Endothelial cell of umbilical vein (primary cell): ENCODE measurements at regions not wholly inside any gene's neighbourhood (a gene's known extent, or its start where the extent isn't known, plus 50 kb on each side); places are given as distances from the start of the nearest gene placed in this dataset.

Source experiments
- BruUV-seq: library from RNA; stranded (reverse); fragments of 400-500 nt; replicated peaks from 2 replicates; lab custom pipeline; 2021; lab: Mats Ljungman, UMichigan
- CTCF ChIA-PET: fragments of 300-600, 350-600 bp; sonication (Branson Sonifier 250); formaldehyde crosslinking; loops from one replicate; lab custom pipeline; 2021; ENCODE audit warnings: antibody characterized with exemption, inconsistent platforms; lab: Charles Lee
- POLR2A ChIA-PET: fragments of 300-600, 350-600 bp; sonication (Branson Sonifier 250); formaldehyde crosslinking; loops from one replicate; lab custom pipeline; 2021; ENCODE audit warnings: antibody characterized with exemption, inconsistent platforms; lab: Charles Lee
- DNase-seq: peaks from one replicate; pipeline ENCODE4 v3.0.0-alpha.2; 2011; ENCODE audit warnings: low read depth, low spot score
- FAIRE-seq: peaks from 2 replicates; lab custom pipeline; 2011; peaks lifted over from hg19 to GRCh38; lab: Jason Lieb, UNC
- H2AFZ ChIP-seq: 2 replicates; pipeline ENCODE4 v1.6.0; 2012; ENCODE audit warnings: low read depth, low read length, control low read depth, inconsistent platforms
- H3K27ac ChIP-seq: 2 replicates; pipeline ENCODE4 v1.5.1; 2011; ENCODE audit warnings: low read depth, mild to moderate bottlenecking, control low read depth, low read length, moderate library complexity; ENCODE audit not compliant: insufficient read depth
- H3K27me3 ChIP-seq, 2 experiments: 2 replicates each; pipeline versions ENCODE4 v1.6.0 to v1.6.1; 2011; ENCODE audit warnings: low read length in 2 of 2, mixed read lengths in 1 of 2; ENCODE audit not compliant: control insufficient read depth in 2 of 2, insufficient read depth in 2 of 2
- H3K36me3 ChIP-seq, 2 experiments: 2 replicates in 1 of 2; 3 replicates in 1 of 2; pipeline ENCODE4 v1.5.1; 2011; ENCODE audit warnings: low read length in 2 of 2, mild to moderate bottlenecking in 1 of 2, moderate library complexity in 1 of 2; ENCODE audit not compliant: control insufficient read depth in 2 of 2, insufficient read depth in 2 of 2; ENCODE audit errors: extremely low read depth in 1 of 2
- H3K4me1 ChIP-seq: 3 replicates; pipeline ENCODE4 v1.5.1; 2011; ENCODE audit warnings: mild to moderate bottlenecking, low read length; ENCODE audit not compliant: control insufficient read depth, insufficient read depth; ENCODE audit errors: extremely low read depth
- H3K4me2 ChIP-seq: 2 replicates; pipeline ENCODE4 v1.6.1; 2011; ENCODE audit warnings: low read length, control low read depth, mixed read lengths; ENCODE audit not compliant: insufficient read depth
- H3K4me3 ChIP-seq, 3 experiments: fragments of 200-600 bp in 1 of 3; sonication (generic), shearing (Covaris generic) in 1 of 3; replicated peaks in 1 of 3; 2 replicates each; pipeline ENCODE4 v1.5.1; 2011 to 2016; ENCODE audit warnings: control low read depth in 3 of 3, low read length in 3 of 3, mild to moderate bottlenecking in 2 of 3, inconsistent platforms in 1 of 3, low read depth in 1 of 3, moderate library complexity in 1 of 3; ENCODE audit not compliant: insufficient read depth in 1 of 3
- H3K79me2 ChIP-seq: 2 replicates; pipeline ENCODE4 v1.6.0; 2012; ENCODE audit warnings: low read length, inconsistent platforms; ENCODE audit not compliant: control insufficient read depth, insufficient read depth
- H3K9ac ChIP-seq: replicated peaks from 2 replicates; pipeline ENCODE3; 2011; ENCODE audit warnings: low read length, control low read depth; ENCODE audit not compliant: insufficient read depth; ENCODE audit errors: extremely low read depth
- H3K9me1 ChIP-seq: replicated peaks from 3 replicates; pipeline ENCODE4 v1.6.0; 2011; ENCODE audit warnings: mild to moderate bottlenecking, low read length; ENCODE audit not compliant: control insufficient read depth, insufficient read depth; ENCODE audit errors: extremely low read depth
- H3K9me3 ChIP-seq: replicated peaks from 2 replicates; pipeline ENCODE4 v1.5.1; 2012; ENCODE audit warnings: low read length, inconsistent platforms; ENCODE audit not compliant: control insufficient read depth, insufficient read depth
- H4K20me1 ChIP-seq: replicated peaks from 2 replicates; pipeline ENCODE3; 2011; ENCODE audit warnings: mild to moderate bottlenecking, low read length; ENCODE audit not compliant: control insufficient read depth, insufficient read depth; ENCODE audit errors: extremely low read depth
- GATA2 ChIP-seq: IDR thresholded peaks from 2 replicates; pipeline ENCODE4 v1.7.0; 2011; ENCODE audit warnings: low read depth, mild to moderate bottlenecking, moderate library complexity, mixed read lengths, low read length; ENCODE audit not compliant: insufficient read length, insufficient read depth
- MYC ChIP-seq: IDR thresholded peaks from one replicate; pipeline ENCODE4 v1.6.1; 2011; ENCODE audit warnings: mild to moderate bottlenecking, low read depth, low read length
- POLR2AphosphoS5 ChIP-seq: IDR thresholded peaks from 2 replicates; pipeline ENCODE4 v1.6.1; 2012; ENCODE audit warnings: low read depth, mild to moderate bottlenecking, control low read depth, low read length, moderate library complexity; ENCODE audit not compliant: insufficient read depth
- dilution Hi-C: fragments of 300-500 bp; cut with MboI; formaldehyde crosslinking; loops from one replicate; pipeline ENCODE4 v1.15.0; 2019; ENCODE audit warnings: low sequenced_read_pairs; ENCODE audit not compliant: extremely low pct_ligation_motif_present
- intact Hi-C: fragments of 100-400 bp; cut with micrococcal nuclease; formaldehyde crosslinking; loops from one replicate; pipeline ENCODE4 v1.10.0; 2022
- TF ChIP-seq, protein P1 (sequence below), 2 donors: IDR thresholded peaks; 1 replicate in 1 of 2; 2 replicates in 1 of 2; pipeline ENCODE4 v1.5.1; 2011; ENCODE audit warnings: low read length in 2 of 2, mild to moderate bottlenecking in 2 of 2, moderate library complexity in 2 of 2, control low read depth in 1 of 2, inconsistent platforms in 1 of 2, low read depth in 1 of 2; ENCODE audit not compliant: insufficient read depth in 1 of 2; ENCODE audit errors: extremely low read depth in 1 of 2

DNA sequence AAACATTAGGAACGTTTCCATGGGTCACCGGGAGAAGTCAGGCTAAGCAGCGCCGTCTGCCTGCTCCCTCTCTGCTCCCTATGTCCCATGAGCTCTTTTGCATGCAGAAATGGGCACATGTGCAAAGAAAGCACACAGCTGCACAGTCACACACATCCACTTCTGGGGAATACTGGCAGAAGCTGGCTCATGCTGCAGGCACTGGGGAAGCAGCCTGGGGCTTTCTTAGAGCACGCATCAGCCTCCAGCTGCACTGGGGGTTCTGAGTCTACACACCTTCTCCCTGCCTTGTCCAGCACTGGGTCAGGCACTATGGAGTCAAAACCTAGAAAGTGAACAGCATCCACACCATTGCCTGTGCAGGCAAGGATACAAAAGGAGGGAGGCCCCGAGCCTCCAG lies 76.1 kb upstream of the FOXQ1 start:
- DNase-seq (no peak), FAIRE-seq (no peak)
- ChIA-PET POLR2A (no interaction called here), CTCF (no interaction called here)
- no peaks in the 10 kb centered on the region for H3K9me3 ChIP-seq
- dilution Hi-C loops: no loop called here
- no peaks in the 10 kb centered on the region for H4K20me1 ChIP-seq
- H3K36me3 ChIP-seq: no peaks in the 10 kb centered on the region
- no peak overlapping the region for H3K4me2 ChIP-seq
- intact Hi-C loops: no loop called here
- H3K4me1 ChIP-seq: no peaks in the 10 kb centered on the region
- BruUV-seq: no TSS peak
- H3K27me3 ChIP-seq: no peaks in the 10 kb centered on the region
- H3K9ac ChIP-seq: no peak overlapping the region
- no peak overlapping the region for H3K27ac ChIP-seq
- no peak overlapping the region for H3K4me3 ChIP-seq
- TF ChIP-seq MYC: no peak
- no peaks in the 10 kb centered on the region for H3K79me2 ChIP-seq
- H3K9me1 ChIP-seq: no peaks in the 10 kb centered on the region
- no peak overlapping the region for H2AFZ ChIP-seq

DNA sequence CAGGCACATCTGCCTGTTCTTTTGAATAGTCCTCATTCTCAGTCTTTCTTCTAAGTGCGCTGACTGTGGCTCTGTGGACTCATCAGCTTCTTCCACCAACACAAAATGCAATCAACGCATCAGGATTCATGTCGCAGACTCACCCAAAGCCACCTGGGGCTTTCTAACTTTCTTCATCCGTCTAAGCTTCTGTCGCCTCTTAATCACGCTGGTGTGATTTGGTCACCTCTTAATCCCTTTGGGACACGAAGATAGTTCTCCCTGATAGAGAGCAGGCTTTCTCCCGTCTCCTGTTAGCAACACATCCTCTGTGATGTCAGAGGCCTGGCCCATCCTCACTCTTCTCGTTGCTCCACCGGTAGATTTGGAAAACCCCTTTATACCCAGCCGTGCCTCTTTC lies 78.0 kb upstream of the FOXQ1 start:
- Histone ChIP-seq H3K9ac (no peak overlapping the region), H4K20me1 (no peaks in the 10 kb centered on the region), H3K79me2 (no peaks in the 10 kb centered on the region), H3K27me3 (no peaks in the 10 kb centered on the region), H3K4me3 (no peak overlapping the region), H2AFZ (no peak overlapping the region), H3K36me3 (no peaks in the 10 kb centered on the region), H3K4me2 (no peak overlapping the region), H3K27ac (no peak overlapping the region), H3K9me1 (no peaks in the 10 kb centered on the region), H3K4me1 (no peaks in the 10 kb centered on the region), H3K9me3 (no peaks in the 10 kb centered on the region)
- ChIA-PET POLR2A (no interaction called here), CTCF (no interaction called here)
- DNase-seq (no peak), FAIRE-seq (no peak)
- intact Hi-C loops: no loop called here
- BruUV-seq: no TSS peak
- dilution Hi-C loops: no loop called here
- no peak for TF ChIP-seq MYC
- TF ChIP-seq, protein P1, sequence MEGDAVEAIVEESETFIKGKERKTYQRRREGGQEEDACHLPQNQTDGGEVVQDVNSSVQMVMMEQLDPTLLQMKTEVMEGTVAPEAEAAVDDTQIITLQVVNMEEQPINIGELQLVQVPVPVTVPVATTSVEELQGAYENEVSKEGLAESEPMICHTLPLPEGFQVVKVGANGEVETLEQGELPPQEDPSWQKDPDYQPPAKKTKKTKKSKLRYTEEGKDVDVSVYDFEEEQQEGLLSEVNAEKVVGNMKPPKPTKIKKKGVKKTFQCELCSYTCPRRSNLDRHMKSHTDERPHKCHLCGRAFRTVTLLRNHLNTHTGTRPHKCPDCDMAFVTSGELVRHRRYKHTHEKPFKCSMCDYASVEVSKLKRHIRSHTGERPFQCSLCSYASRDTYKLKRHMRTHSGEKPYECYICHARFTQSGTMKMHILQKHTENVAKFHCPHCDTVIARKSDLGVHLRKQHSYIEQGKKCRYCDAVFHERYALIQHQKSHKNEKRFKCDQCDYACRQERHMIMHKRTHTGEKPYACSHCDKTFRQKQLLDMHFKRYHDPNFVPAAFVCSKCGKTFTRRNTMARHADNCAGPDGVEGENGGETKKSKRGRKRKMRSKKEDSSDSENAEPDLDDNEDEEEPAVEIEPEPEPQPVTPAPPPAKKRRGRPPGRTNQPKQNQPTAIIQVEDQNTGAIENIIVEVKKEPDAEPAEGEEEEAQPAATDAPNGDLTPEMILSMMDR (IDR thresholded peaks at IDR 0.05; ENCODE audit: extremely low read depth in 1 of 2, insufficient read depth in 1 of 2, low read depth in 1 of 2, low read length in 2 of 2): no peak
- no peak for TF ChIP-seq GATA2
- TF ChIP-seq POLR2AphosphoS5: no peak
